Mucosa of descending colon (tissue), 3 donors: ENCODE measurements at regions not wholly inside any gene's neighbourhood (a gene's known extent, or its start where the extent isn't known, plus 50 kb on each side); places are given as distances from the start of the nearest gene placed in this dataset.

ENCODE experiments used
- ATAC-seq: fragments of 200-7000 bp; cut with Tn5 transposase; one replicate; pipeline ENCODE4 v1.9.1; 2020; ENCODE audit warnings: mild to moderate bottlenecking, moderate library complexity
- DNase-seq, 3 donors: peaks; one replicate each; pipeline ENCODE4 v3.0.0-alpha.2; 2020
- H3K36me3 ChIP-seq: fragments of 200-600 bp; one replicate; pipeline ENCODE4 v1.8.0; 2021; ENCODE audit warnings: low read depth, mild to moderate bottlenecking
- H3K4me1 ChIP-seq: fragments of 200-600 bp; one replicate; pipeline ENCODE4 v1.8.0; 2021; ENCODE audit warnings: low read depth, mild to moderate bottlenecking
- H3K4me3 ChIP-seq: fragments of 200-600 bp; one replicate; pipeline ENCODE4 v1.8.0; 2021; ENCODE audit warnings: mild to moderate bottlenecking
- H3K9me3 ChIP-seq: fragments of 200-600 bp; one replicate; pipeline ENCODE4 v1.8.0; 2021; ENCODE audit warnings: mild to moderate bottlenecking
- intact Hi-C, 2 donors: fragments of 100-400 bp; cut with DNase I in 1 of 2; cut with micrococcal nuclease in 1 of 2; formaldehyde crosslinking; loops; one replicate each; pipeline versions ENCODE4 v1.11.0 to v1.11.1; 2022; cut with DNase I, micrococcal nuclease
- TF ChIP-seq, protein P1 (sequence below): fragments of 200-600 bp; IDR thresholded peaks from one replicate; pipeline ENCODE4 v1.8.0; 2022; ENCODE audit warnings: antibody characterized with exemption, mild to moderate bottlenecking
- donor health status: DM: no; HTN: no; CAD: no; lungs with moderate emphysema.
- donor health status: DM: no; HTN: no; CAD: no.
- donor health status: DM: no; HTN: yes; CAD: no.

GRCh38 chr5:68379275-68380036 lies 163.9 kb downstream of the PIK3R1 start:
- H3K4me1 ChIP-seq, result peaks cover 6% of the 10 kb centered on the region
- no peak for DNase-seq
- intact Hi-C loops, result no loop called here

DNA sequence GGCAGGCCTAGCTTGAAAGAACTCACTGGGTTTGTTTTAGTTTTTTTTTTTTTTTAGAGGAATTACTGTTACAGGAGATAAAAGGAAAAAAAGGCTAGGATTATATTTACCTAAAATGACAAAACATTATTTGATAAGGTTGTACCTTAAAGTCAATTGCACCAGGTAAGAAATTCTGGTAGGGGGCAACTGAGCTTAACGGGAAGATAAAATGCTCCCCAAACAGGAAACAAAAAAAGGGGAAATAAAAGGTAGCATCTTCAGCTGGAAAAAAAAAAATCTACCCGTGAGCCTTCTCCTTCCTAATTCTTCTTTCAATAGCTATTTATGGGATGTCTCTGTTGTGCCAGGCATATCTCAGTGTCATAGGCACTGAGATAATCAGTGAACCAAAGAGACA lies 164.5 kb downstream of the PIK3R1 start:
- intact Hi-C loops, result no loop called here
- Histone ChIP-seq H3K4me1 (peaks cover 7% of the 10 kb centered on the region), H3K9me3 (no peaks in the 10 kb centered on the region), H3K36me3 (no peaks in the 10 kb centered on the region), H3K4me3 (no peak overlapping the region)
- no peak for DNase-seq
- no peak for ATAC-seq
- TF ChIP-seq, protein P1, sequence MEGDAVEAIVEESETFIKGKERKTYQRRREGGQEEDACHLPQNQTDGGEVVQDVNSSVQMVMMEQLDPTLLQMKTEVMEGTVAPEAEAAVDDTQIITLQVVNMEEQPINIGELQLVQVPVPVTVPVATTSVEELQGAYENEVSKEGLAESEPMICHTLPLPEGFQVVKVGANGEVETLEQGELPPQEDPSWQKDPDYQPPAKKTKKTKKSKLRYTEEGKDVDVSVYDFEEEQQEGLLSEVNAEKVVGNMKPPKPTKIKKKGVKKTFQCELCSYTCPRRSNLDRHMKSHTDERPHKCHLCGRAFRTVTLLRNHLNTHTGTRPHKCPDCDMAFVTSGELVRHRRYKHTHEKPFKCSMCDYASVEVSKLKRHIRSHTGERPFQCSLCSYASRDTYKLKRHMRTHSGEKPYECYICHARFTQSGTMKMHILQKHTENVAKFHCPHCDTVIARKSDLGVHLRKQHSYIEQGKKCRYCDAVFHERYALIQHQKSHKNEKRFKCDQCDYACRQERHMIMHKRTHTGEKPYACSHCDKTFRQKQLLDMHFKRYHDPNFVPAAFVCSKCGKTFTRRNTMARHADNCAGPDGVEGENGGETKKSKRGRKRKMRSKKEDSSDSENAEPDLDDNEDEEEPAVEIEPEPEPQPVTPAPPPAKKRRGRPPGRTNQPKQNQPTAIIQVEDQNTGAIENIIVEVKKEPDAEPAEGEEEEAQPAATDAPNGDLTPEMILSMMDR, result no peak

More at GRCh38 chr5:68379275-68380036, 163.9 kb downstream of the PIK3R1 start:
- Histone ChIP-seq H3K4me3 (no peak overlapping the region), H3K36me3 (no peaks in the 10 kb centered on the region), H3K9me3 (no peaks in the 10 kb centered on the region)
- TF ChIP-seq, protein P1, result no peak
- no peak for ATAC-seq

- DNase-seq, result no peak
- TF ChIP-seq, protein P1, result no peak
- intact Hi-C loops, result no loop called here
Observed at GRCh38 chr5:68381060-68381459, 165.5 kb downstream of the PIK3R1 start.

DNA sequence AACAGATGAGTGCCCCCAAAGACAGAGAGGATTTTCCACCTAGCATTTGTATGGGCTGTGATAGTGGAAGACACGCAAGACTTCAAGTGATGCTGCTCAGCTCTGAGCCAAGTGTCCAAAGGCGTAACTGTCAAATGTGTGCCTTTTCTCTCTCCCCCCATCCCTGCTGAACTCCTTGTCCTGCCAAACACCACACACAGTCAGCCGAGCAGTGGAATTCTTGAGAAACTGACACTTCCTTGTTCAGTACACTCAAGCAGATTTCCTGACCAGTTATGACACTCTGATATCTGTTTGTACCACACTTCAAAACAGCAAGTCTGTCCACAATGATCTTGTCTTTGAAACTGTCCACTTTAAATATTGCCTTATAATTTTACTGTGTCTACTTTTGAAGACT lies 166.4 kb downstream of the PIK3R1 start:
- H3K36me3 ChIP-seq, result no peaks in the 10 kb centered on the region
- no peaks in the 10 kb centered on the region for H3K9me3 ChIP-seq
- H3K4me3 ChIP-seq, result no peak overlapping the region
- ATAC-seq, result no peak
- TF ChIP-seq, protein P1, result no peak
- DNase-seq, result no peak
- peaks cover 7% of the 10 kb centered on the region for H3K4me1 ChIP-seq
- intact Hi-C loops, result no loop called here

More at GRCh38 chr5:68381060-68381459, 165.5 kb downstream of the PIK3R1 start:
- Histone ChIP-seq H3K4me1 (peaks cover 7% of the 10 kb centered on the region), H3K9me3 (no peaks in the 10 kb centered on the region), H3K36me3 (no peaks in the 10 kb centered on the region), H3K4me3 (no peak overlapping the region)
- no peak for ATAC-seq

DNA sequence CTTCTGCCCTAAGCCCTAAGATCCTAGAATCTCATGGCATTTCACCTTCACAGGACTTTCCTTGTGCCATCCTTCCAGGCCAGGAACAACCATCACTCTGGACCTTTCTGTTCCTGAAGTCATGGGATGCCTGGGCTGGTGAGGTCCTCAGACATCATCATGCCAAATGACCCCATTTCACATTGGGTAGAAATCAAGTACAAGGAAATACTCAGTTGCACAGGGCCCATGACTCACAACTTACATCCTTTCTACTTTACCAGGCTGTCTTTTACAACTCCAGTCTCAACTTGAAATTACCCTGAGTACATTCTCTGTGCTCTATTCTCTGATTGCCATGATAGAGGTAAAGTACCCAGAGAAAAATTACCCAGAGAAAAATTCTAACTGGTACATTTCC lies 167.1 kb downstream of the PIK3R1 start:
- intact Hi-C loops, result no loop called here
- DNase-seq (no peak), ATAC-seq (peak; percentile 68)
- H3K4me1 ChIP-seq, result peaks cover 7% of the 10 kb centered on the region
- H3K4me3 ChIP-seq, result no peak overlapping the region
- no peaks in the 10 kb centered on the region for H3K9me3 ChIP-seq
- TF ChIP-seq, protein P1, result no peak
- H3K36me3 ChIP-seq, result no peaks in the 10 kb centered on the region
